ENCODE measurements at regions not wholly inside any gene's neighbourhood (a gene's known extent, or its start where the extent isn't known, plus 50 kb on each side); places are given as distances from the start of the nearest gene placed in this dataset.

GRCh38 chr22:47663615-47664605 lies 901.5 kb downstream of the TBC1D22A start:
- TF ChIP-seq CTCF (CRISPR knock-in tag; IDR thresholded peaks at IDR 0.05) (no peak), BRCA1 (CRISPR knock-in tag; IDR thresholded peaks at IDR 0.05) (no peak), ZBTB21 (CRISPR knock-in tag; IDR thresholded peaks at IDR 0.05) (no peak), TCF7L2 (IDR thresholded peaks at IDR 0.05; ENCODE audit: low read depth, low read length) (no peak), PRDM4 (CRISPR knock-in tag; IDR thresholded peaks at IDR 0.05; ENCODE audit: borderline replicate concordance) (no peak), SAFB2 (CRISPR knock-in tag; IDR thresholded peaks at IDR 0.05; ENCODE audit: borderline replicate concordance, low read depth) (no peak)

Measured in HepG2 (cell line).